ENCODE measurements at regions not wholly inside any gene's neighbourhood (a gene's known extent, or its start where the extent isn't known, plus 50 kb on each side); places are given as distances from the start of the nearest gene placed in this dataset.
"Not testable (repeated sequence)": the region's sequence is repeated elsewhere in the genome, so short reads cannot be mapped to it uniquely, and the experiment has no call there.

DNA sequence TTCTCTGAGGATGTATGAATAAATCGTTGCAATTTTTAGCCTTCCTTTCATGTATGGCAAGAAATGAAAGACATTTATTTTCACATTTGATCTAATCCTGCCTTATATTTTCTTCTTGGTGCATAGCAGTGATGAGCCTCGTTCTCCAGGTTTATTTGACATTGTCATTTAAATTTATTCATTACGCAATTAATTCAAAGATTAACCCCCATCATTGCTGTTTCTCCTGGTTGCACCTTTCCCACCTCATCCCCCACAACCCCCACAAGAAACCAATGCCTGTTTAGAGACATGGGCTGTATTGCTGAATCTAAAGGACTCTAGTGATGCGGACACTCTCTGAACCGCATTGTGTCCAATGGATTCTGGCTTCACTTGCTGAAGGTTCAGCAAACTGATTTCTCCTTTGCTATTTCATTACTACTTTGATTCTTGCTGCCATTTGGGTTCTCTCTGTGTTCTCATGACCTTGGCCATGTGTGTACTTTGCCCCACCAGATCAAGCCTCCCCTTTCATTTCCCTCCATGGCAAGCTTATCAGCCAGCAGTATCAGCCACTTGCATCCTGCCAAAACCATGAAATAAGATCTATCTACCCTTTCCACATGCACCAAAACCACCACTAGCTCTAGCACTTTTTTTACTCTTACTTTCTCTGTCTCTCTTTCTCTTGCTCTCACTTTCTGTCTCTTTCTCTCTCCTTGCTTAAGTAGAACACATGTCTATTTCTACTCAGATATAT lies 382.7 kb downstream of the GBE1 start:
- H3K4me3 ChIP-seq, result no peak overlapping the region
- no peak overlapping the region for H3K27ac ChIP-seq

DNA sequence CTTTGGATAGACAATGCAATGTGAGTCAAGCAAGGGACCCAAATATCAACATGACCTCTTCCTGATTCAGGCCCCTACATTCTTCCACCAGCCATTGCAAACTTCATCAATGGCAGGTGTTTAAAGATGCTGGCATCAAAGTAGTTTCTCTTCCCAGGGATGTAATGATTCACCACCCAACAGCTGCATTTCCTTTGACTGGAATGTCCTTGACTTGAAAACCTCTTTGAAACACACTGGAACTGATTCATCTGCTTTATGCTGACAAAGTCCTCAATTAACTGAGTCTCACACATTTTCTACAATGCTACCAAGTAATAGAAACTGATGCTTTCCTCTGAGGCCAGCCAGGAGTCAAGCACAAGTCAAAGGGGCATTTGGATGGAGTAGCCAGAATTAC lies 385.5 kb downstream of the GBE1 start:
- Histone ChIP-seq H3K4me3 (no peak overlapping the region), H3K27ac (no peak overlapping the region)

DNA sequence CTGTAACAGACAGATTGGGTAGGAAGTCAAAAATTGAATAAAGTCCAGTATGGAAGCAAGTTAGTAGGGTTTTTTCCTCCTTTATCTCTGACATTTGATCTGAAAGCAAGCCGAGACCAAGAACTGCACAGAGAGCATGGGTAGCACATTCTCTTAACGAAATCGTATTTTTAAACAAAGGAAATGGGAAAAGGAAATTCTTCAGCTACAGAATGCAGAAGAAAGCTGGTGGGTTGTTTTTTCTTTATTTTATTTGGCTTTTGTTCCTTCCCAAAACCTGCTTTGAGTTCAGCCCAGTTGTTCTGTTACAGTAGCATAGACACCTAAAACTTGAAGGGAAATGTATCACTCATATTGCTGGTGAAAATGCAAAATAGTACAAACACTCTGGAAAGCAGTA lies 397.0 kb downstream of the GBE1 start:
- H3K27ac ChIP-seq, result no peak overlapping the region
- H3K4me3 ChIP-seq, result no peak overlapping the region

DNA sequence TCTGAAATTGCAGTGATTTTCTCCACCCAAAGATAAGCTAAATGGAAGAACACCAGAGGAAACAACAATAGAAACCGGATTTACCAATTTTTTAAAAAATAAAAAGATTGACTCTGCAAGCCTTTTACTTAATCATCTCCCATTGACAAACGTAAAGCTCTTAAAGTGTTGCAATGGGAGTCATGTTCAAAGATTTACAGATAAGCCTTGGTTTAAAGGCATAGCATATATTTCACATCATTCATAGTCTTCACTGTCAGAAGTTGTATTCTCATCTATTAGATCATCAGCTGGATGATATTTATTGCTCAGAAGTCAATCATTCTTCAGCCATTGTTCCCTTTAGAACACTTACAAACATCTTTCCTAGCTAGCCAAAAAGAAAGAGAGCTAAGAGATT lies 397.6 kb downstream of the GBE1 start:
- no peak overlapping the region for H3K4me3 ChIP-seq

DNA sequence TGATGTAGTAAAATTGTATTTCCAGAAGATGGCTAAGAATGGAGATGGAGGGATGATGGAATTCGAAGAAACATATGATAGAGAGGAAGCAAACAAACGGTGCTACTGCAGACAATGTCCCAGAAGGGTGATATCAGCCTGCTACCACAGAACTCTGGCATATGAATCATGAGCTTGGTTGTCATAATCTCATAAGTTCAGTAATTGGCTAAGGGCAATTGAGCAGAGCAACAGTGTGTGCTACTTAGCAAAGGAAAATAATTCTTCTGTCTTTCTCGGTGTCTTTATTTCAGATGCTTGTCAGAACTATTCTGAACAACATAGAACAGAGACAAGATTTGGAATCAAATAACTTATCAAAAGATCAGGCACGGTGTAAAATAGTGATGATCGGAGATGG lies 407.3 kb downstream of the GBE1 start:
- Histone ChIP-seq H3K4me3 (no peak overlapping the region), H3K27ac (no peak overlapping the region)

More for the DNA sequence above, 397.6 kb downstream of the GBE1 start:
- H3K27ac ChIP-seq, result no peak overlapping the region

DNA sequence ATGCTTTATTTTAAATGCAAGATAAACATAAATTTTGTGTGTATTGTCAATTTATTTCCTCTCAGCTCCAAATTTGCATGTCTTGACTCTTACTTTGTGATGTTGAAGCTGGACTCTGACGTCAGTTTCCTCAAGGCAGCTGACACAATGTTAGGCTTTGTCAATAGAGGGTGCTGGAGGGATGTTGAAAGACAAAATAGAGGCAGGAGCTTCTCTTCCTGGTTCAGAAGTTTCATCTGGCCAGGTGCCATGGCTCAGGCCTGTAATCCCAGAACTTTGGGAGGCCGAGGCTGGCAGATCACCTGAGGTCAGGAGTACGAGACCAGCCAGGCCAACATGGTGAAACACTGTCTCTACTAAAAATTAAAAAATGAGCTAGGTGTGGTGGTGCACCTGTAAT lies 408.6 kb downstream of the GBE1 start:
- no peak overlapping the region for H3K27ac ChIP-seq
- H3K4me3 ChIP-seq, result no peak overlapping the region

DNA sequence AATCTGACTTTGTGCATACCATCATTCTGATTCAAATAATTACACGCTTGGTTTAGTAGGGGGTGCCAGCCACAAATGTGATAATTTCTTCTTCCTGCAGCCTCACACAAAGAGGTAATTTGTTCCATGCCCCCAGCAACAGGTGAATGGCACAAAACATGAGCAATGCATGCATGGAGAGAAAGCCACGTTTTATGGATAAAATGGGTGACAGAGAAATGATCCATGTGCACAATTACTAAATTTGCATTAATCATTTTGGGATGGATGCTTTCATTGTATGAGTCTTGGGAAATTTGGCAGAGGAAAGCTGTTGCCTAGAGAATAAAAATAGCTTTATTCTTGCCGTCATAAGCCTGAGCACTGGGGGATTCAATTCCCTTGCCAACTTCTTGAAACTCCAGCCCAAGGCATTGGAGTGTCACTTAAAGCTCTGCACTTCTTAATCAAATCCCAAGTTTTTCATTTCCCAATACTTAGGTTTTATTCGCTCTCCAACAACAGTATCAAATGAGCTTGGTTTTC lies 411.6 kb downstream of the GBE1 start:
- no peak overlapping the region for H3K27ac ChIP-seq

DNA sequence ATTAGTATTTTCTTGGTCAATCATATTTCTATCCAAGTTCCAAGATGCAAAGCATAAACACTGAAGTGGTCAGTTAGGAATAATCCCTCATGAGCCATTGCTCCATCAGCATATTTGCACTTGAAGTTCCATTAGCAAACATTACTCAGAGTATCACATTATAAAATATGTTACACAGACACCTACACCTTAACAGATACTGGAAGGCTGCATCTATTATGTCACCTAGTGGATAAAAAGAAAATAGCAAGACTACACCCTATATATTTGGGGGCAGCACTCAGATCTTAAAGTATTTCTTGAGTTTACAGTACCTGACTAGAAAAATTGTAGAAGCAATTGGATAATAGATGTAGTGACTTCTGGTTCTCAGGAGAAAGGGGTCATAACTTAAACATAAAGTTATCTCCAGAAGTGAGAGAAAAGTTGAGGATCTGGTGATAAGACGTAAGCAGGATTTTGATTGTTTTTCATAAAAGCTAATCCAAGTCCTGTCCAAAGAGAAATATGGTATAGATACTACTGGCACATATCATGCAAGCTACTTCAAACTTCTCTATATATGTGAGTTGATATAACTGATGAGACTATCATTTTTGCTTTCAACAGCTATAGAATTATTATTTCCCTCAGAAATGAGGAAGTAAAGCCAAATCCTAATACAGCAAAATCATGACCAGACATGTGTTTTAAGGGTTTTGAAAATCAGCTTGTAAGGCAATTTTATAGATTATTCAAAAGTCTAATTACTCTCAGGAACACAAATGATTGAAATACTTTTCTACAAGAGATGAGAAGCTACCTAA lies 422.2 kb downstream of the GBE1 start:
- H3K4me3 ChIP-seq, result no peak overlapping the region

More for the DNA sequence above, 411.6 kb downstream of the GBE1 start:
- H3K4me3 ChIP-seq, result no peak overlapping the region

DNA sequence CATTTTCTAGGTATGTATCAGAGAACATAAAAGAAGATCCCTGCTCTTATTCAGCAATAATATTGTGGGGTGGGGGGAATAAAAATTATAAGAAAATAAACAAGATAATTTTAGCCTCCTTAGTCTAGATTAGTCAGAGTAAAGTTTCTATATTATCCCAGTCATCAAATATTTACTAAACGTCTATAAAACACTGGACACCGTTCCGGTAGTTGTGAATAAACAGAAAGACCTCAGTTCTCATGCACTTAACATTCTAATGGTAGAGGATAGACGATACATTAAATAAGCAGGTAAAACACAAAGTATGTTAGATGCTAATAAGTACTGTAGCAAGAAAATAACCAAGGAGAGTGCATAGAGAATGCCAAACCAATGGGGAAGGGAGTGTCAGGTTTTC lies 425.0 kb downstream of the GBE1 start:
- no peak overlapping the region for H3K4me3 ChIP-seq
- H3K27ac ChIP-seq, result no peak overlapping the region

More for the DNA sequence above, 422.2 kb downstream of the GBE1 start:
- H3K27ac ChIP-seq, result no peak overlapping the region

DNA sequence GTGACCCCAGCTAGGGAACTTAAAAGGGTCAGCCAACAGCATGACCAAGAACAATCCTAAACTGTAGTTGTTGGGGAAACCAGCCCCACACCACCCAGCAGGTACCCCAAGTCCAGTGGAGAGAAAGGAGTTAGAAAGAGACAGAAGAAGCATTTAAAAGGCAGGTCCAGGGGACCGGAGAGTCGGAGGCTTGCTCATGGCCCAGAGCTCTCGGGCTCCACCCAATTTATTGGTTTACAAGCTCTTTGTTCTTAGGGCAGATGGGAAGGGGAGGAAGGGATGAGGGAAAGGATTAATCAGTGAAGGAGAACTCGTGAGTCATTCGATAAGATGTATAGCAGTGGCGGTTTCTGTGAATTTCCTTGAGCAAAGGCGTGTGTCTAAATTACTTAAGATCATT lies 431.6 kb downstream of the GBE1 start:
- not testable (repeated sequence) for H3K4me3 ChIP-seq, H3K27ac ChIP-seq

DNA sequence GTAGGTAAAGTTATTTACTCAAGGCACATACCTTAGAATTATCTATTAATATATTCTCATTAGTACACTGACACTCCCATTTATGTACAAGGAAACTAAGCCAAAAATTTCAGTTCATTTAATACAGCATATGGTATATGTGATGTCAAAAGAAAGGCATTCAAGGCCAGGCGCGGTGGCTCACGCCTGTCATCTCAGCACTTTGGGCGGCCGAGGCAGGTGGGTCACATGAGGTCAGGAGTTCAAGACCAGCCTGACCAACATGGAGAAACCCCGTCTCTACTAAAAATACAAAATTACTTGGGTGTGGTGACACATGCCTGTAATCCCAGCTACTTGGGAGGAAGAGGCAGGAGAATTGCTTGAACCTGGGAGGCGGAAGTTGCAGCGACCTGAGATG lies 435.2 kb downstream of the GBE1 start:
- Histone ChIP-seq H3K4me3 (no peak overlapping the region), H3K27ac (no peak overlapping the region)

DNA sequence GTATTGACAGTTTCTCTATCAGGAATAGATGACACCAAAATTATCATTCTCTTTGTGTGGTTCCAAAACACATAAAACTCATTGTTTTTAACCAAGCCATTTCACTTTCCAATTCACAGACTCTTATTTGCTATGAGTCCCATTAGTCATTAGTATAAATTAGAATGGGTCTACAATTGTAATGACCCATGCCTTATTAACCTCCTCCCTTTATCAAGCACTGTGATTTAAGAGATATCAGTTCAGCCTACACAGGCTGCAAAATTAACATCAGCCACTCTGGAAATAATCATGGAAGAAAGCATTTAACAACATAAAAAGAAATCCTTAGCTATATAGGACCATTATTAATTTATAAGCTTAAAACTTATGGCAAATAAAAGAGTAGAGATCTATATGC lies 440.6 kb downstream of the GBE1 start:
- H3K27ac ChIP-seq, result no peak overlapping the region
- H3K4me3 ChIP-seq, result no peak overlapping the region

DNA sequence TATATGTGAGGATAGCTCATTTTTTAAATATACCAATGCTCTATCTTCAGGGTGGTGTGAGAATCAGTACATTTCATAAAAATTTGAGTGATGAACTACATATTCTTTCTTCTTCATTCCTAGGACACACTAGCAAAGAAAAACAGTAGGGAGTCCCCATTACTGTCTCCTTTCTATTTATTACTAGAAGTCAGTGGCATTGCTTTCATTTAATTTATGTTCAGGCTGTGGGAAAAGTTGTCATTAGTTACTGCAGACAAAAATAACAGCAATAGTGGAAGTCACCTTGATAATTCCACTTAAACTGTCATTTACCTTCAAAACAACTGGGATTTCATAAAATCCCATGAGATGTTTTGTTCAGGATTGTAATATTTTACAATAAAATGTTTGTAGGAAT lies 446.4 kb downstream of the GBE1 start:
- no peak overlapping the region for H3K4me3 ChIP-seq

DNA sequence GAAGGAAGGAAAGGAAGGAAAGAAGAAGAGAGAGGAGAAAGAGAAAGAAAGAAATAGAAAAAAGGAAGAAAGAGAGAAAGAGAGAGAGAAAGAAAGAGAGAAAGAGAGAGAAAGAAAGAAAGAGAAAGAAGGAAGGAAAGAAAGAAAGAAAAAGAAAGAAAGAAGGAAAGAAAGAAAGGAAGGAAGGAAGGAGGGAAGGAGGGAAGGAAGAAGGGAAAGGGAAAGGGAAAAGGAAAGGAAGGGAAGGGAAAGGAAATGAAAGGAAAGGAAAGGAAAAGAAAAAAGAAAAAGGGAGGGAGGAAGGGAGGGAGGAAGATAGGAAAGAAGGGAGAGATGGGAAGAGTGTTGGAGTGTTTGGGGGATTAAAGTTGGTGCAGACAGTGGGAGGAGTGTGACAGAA lies 450.1 kb downstream of the GBE1 start:
- H3K27ac ChIP-seq, result no peak overlapping the region
- H3K4me3 ChIP-seq, result no peak overlapping the region

More for the DNA sequence above, 446.4 kb downstream of the GBE1 start:
- no peak overlapping the region for H3K27ac ChIP-seq

DNA sequence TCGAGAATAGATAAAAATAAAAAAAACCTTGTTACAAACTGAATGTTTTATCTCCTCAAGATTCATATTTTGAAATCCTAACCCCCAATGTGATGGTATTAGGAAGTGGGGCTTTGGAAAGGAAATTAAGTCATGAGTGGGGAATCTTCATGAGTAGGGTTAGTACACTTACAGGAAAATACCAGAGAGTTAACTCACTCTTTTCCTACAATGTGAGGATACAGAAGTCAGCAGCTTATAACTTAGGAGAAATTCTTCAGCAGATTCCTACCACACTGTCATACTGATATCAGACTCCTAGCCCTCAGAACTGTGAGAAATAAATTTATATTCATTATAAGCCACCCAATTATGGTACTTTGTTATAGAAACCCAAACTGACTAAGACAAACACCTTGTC lies 453.1 kb downstream of the GBE1 start:
- H3K4me3 ChIP-seq, result no peak overlapping the region

DNA sequence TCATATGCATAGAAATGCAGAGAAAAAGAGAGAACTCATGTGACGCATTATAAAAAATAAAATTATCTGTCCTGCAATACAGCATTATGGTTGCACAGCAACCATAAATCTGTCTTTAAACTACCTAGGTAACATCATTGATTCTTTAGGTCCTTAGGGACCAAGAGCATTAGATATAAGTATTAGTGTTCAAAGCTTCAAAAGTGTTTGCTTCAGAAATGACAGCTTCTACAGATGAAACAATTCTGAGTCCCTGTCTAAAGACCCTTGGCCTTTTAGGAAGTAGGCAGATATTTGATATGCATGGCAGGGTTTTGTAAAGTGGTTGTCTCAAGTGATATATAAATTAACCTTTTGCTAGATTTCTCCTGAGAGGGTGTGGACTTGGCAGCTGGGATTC lies 454.2 kb downstream of the GBE1 start:
- no peak overlapping the region for H3K27ac ChIP-seq

More for the DNA sequence above, 453.1 kb downstream of the GBE1 start:
- no peak overlapping the region for H3K27ac ChIP-seq

DNA sequence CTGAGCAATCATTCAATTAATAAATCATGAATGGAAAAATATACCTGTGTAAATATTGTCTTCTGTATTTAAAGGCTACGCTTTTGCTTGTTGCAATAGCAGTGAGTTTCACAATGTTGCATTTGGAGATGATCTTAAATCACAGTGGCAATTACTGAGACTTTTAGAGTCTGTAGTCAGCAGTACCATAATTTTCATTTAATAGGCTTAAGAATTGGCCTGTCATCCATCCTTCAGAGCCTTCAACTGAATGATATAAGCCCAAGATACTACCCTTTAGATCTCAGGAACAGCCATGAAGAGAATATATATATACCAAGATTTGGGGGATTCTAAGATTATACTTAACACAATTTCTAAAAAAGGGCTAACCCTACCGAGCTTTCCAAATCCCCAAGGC lies 458.1 kb downstream of the GBE1 start:
- H3K4me3 ChIP-seq, result no peak overlapping the region
- no peak overlapping the region for H3K27ac ChIP-seq

More for the DNA sequence above, 454.2 kb downstream of the GBE1 start:
- H3K4me3 ChIP-seq, result no peak overlapping the region

DNA sequence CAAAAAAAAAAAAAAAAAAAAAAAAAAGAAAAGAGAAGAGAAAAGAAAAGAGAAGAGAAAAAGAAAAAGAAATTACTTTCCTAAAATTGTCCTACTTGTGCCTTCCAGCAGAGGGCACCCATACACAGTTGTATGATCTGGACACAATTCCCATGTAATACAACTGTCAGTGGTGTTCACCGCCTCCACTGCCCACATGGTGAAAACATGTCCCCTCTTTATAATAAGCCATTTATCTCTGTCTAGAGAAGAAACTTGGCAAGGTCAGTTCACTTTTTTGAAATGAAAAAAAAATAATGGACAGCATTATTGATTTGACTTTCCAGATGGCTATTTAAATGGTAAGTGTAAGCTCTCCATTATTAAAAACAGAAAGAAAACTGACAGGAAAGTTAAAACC lies 459.4 kb downstream of the GBE1 start:
- H3K4me3 ChIP-seq, result no peak overlapping the region
- H3K27ac ChIP-seq, result no peak overlapping the region

DNA sequence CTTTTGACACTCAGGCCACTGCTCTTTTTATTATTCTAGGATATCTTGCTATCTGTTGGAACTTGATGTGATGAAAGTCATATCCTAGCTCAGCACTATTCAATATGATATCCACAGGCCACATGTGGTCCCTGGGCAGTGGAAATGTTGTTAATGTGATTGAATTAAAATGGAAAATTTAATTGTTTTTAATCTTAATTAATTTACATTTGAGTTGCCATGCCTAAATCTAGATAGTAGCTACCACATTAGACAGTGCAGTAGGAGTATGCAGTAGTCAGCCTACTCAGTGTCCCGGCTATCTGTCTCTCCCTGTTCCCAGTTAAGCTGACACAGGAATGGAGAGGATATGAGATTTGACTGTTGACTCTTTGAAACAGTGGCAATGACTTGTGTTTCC lies 460.2 kb downstream of the GBE1 start:
- Histone ChIP-seq H3K27ac (no peak overlapping the region), H3K4me3 (no peak overlapping the region)

DNA sequence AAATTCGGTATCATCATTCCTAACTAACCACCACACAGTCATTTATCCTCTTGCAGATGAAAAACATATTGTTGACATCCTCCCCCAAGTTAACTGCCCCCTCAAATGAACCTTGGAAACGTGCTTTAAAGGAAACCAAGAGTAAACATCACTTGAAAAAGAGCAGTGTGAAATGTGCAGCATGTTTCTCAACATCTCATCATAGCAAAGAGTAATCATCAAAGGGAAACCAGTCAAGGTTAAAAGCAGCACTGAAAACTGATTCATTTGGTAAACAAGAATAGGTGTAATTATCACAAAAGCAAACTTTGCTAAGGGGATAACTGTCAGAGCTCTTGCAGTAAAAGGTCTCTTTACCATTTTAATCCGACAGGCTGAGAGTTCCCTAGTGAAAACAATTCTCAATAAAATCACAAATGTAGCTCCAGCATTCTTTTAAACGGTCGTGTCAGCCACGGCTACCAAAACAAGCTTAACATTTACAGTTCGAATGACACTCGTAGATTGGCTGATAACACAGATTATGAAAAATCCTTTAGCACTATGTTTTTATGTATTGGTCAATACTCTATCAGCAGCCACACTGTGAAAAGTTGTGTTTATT lies 461.0 kb downstream of the GBE1 start:
- no peak overlapping the region for H3K27ac ChIP-seq
- no peak overlapping the region for H3K4me3 ChIP-seq

DNA sequence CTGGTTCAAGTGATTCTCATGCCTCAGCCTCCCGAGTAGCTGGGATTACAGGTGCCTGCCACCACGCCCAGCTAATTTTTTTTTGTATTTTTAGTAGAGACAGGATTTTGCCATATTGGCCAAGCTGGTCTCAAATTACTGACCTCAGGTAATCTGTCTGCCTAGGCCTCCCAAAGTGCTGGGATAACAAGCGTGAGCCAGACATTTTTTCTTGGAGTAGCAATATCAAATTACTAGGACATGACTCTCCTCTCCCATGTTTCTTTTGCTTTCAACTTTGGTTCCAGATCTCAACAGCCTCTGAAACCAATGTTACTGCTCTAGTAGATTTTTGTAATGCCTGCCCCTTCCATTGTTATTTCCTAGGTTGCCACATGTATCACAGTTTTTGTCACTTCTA lies 462.0 kb downstream of the GBE1 start:
- H3K27ac ChIP-seq, result no peak overlapping the region
- no peak overlapping the region for H3K4me3 ChIP-seq

All from skin epidermis (tissue), 12 donors.